Suprapubic skin (tissue), 4 donors: ENCODE measurements at regions not wholly inside any gene's neighbourhood (a gene's known extent, or its start where the extent isn't known, plus 50 kb on each side); places are given as distances from the start of the nearest gene placed in this dataset.

Source experiments
- CTCF ChIP-seq, 2 donors: fragments of 200-600 bp in 1 of 2; fragments of 450-650 bp in 1 of 2; sonication (generic) in 1 of 2; IDR thresholded peaks; one replicate each; pipeline ENCODE4 v1.5.1; 2016 to 2019; ENCODE audit warnings: antibody characterized with exemption in 2 of 2, mild to moderate bottlenecking in 1 of 2, moderate library complexity in 1 of 2
- EP300 ChIP-seq: sonication (generic); formaldehyde crosslinking; IDR thresholded peaks from one replicate; pipeline ENCODE4 v1.6.1; 2017; ENCODE audit warnings: antibody characterized with exemption
- POLR2A ChIP-seq, 2 donors: fragments of 450-650 bp; IDR thresholded peaks; one replicate each; pipeline ENCODE4 v1.6.1; 2017; ENCODE audit warnings: antibody characterized with exemption in 2 of 2, mild to moderate bottlenecking in 2 of 2, moderate library complexity in 2 of 2
- POLR2AphosphoS5 ChIP-seq, 3 donors: sonication (generic); formaldehyde crosslinking; IDR thresholded peaks; one replicate each; pipeline ENCODE4 v1.6.1; 2017; ENCODE audit warnings: antibody characterized with exemption in 3 of 3

GRCh38 chr2:143841935-143842334 is 678.0 kb downstream of the ZEB2 start:
- TF ChIP-seq CTCF (IDR thresholded peaks at IDR 0.05): no peak
- TF ChIP-seq EP300: no peak
- TF ChIP-seq POLR2AphosphoS5 (IDR thresholded peaks at IDR 0.05): no peak
- no peak for TF ChIP-seq POLR2A (IDR thresholded peaks at IDR 0.05)
